GM03348 (cell line): ENCODE measurements at regions not wholly inside any gene's neighbourhood (a gene's known extent, or its start where the extent isn't known, plus 50 kb on each side); places are given as distances from the start of the nearest gene placed in this dataset.
A peak's percentile ranks its signal among the peaks of the same experiment; 100 is the strongest.

Experiments used
- DNase-seq: peaks from one replicate; pipeline ENCODE4 v3.0.0; 2012; ENCODE audit warnings: low spot score

GRCh38 chr14:66117600-66117999 is 368.6 kb upstream of the CCDC196 start:
- peak; percentile 73 for DNase-seq

DNA sequence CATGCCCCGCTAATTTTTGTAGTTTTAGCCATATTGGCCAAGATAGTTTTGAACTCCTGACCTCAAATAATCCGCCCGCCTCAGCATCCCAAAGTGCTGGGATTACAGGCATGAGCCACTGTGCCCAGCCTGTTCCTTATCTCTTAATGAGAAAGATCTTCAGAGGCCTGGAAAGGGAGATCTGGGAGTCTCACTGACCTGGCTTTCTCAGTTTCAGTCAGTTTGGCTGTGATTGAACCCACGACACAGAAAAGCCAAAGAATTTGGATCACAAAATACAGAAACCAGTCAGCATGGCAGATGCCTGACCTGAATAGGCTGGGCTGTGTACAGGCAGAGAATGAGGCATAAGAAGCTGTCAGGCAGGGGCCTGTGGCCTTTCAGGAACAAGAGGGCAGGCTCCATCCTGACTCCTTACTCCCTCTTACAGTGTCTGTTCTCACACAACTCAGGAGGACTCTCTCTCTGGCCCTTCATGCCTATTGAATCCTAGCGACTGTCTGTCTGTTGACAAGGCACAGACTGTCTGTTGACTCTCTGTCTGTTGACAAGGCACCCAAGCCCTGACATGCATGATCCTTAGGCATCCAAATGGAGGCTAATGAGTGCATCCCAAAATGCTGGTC is 366.5 kb upstream of the CCDC196 start:
- DNase-seq = no peak

GRCh38 chr14:66120402-66120801 is 365.8 kb upstream of the CCDC196 start:
- no peak for DNase-seq

DNA sequence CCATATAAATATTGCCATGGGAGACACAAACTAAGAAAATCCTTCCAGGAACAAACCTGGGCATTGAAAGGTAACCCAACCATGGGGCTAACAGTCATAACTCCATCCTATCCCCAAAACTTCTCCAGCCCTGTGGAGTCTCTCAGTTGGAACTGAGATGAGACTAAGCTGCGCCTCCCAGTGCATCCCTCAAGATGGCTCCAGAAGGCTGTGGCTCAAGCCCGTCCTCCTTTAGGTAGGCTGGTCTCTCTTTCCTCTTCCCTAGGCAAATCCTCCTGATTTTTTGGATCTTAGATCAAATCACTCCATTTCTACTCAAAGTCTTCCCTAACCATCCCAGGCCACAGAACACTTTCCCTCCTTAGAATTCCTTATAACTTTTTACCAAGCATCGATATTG is 364.3 kb upstream of the CCDC196 start:
- DNase-seq = no peak

- no peak for DNase-seq
Observed at GRCh38 chr14:66129224-66129623, 356.9 kb upstream of the CCDC196 start.

DNA sequence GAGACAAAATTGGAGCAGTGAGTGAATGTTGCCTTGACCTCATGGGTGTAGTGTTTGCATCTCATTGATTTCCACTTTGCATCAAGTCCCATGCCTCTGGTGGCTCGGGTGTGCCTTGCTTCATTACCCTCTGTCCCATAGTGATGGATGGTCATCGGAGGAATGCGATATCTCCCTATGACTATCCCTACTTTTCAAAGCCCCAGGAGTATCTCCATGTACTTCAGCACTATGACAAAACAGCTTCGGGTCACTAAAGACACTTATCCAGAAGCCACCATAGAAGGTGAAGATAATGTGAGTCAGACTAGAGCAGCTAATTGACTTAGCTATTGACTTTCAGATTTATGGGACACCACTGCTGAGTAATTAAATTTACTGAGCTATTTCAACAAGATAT is 355.1 kb upstream of the CCDC196 start:
- DNase-seq = no peak

DNA sequence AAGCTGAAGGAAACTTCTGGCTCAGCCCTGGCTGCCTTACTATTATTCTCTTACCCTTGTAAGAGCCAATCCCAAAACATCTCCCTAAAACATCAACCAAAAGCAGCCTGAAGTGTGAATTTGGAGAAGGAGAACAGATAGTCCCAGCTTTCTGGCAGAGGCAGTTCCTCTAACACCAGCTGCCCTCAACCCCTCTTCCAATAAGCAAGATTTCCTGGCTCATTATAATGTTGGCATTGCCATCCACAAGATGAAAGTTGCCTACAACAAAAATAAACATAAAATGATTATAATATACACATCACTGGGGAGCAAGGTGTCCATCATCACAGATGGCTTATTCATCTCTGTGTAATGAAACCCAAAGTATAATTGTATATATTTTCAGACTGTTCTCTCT is 352.5 kb upstream of the CCDC196 start:
- no peak for DNase-seq

GRCh38 chr14:66135831-66136230 is 350.3 kb upstream of the CCDC196 start:
- DNase-seq = no peak

DNA sequence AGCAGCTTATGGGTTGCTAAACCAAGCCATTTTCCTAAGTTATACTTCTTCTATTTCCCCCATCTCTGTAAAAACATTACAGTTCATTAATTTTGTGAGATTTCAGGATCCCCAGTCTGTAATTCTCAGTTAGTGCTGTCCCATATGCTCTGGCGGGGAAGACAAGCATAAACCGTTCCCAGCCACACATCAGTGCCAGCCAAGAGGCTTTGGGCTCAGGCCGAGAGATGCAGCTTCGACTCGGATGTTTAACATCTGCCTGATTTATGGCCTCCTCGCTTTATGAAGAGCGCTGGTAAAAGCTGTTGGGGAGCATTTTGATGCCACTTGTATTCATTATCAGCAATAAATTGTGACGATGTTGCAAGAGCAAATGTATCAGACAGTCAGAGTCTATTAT is 349.1 kb upstream of the CCDC196 start:
- no peak for DNase-seq

- no peak for DNase-seq
Observed at GRCh38 chr14:66139432-66139831, 346.7 kb upstream of the CCDC196 start.

GRCh38 chr14:66140213-66140918 is 345.8 kb upstream of the CCDC196 start:
- no peak for DNase-seq

DNA sequence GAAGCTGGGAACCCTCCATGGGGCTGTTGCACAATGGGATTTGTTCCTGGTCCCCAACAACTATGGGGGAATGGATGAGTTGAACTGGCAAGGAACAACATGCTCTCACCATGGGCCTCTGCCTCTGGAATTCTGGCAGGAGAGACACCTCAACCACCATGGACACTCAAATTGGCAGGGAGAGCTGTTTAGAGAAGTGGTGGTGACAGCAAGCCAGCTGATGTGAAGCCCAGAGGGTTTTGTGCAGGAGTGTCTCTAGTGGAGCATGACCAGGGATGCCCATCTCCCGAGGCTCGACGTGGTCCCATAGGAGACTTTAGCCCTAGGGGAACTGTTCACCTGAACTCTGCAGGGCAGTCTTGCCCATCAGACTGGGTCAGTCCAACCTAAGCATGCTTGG is 345.2 kb upstream of the CCDC196 start:
- DNase-seq = no peak

GRCh38 chr14:66141733-66142132 is 344.4 kb upstream of the CCDC196 start:
- DNase-seq = no peak

- DNase-seq = no peak
Observed at GRCh38 chr14:66143387-66144112, 342.6 kb upstream of the CCDC196 start.

GRCh38 chr14:66152302-66152701 is 333.9 kb upstream of the CCDC196 start:
- DNase-seq = no peak

- DNase-seq = no peak
Observed at GRCh38 chr14:66152747-66153146, 333.4 kb upstream of the CCDC196 start.

GRCh38 chr14:66163023-66163422 is 323.1 kb upstream of the CCDC196 start:
- no peak for DNase-seq

GRCh38 chr14:66165337-66165736 is 320.8 kb upstream of the CCDC196 start:
- no peak for DNase-seq

DNA sequence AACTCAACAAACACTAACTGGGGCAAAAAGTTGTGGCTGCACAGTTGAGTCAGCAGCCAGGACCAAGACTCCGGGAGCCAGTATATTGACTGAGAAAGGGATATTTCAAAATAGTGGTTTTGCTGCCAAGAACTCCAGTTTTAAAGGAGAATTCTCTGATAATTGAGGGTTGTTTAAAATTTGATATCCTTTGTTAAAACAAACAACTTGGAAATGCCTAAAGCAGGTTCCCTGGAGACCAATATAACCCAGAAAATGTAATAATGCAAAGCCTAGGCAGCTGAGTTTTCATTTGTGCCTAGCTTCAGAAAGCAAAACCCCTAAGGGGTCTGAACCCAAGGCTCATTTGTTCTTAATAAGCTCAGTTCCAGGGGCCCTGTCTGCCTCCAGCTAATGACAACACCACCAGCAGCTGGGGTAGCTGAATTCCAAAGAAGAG is 311.7 kb upstream of the CCDC196 start:
- no peak for DNase-seq

DNA sequence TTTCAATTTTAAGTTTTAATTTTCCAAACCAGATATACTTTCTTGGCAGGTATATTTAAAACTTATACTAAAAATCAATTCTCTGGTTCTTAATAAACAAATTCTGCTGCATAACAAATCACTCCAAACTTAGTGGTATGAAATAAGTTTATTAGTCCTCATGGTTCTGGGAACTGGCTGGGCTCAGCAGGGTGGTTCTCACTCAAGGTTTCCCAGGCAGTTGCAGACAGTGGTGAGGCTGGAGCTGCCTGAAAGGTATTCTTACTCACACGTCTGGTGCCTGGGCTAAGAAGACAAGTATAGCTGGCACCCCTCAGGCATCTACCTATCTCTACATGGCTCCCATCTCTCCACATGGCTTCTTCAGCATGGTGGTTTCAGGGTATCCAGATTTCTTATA is 308.2 kb upstream of the CCDC196 start:
- DNase-seq = no peak

DNA sequence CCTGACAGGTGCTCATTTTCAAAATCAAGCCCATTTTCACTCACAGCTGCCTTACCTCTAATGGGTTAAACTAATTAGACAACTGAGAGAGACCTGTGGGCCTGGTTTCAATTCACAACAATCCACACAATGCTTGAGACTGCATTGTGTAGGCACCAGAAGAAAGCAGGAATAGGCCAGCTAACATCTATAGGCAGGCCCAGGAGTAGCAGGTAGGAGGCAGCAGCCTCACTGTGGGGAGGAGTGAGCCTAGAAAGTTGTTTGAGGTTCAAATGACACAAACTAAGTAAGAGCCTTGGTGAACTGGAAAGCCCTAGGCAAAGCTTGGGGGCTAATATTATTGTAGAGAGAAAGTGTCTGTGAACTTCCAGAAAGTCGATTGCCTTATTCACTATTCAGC is 289.5 kb upstream of the CCDC196 start:
- no peak for DNase-seq

DNA sequence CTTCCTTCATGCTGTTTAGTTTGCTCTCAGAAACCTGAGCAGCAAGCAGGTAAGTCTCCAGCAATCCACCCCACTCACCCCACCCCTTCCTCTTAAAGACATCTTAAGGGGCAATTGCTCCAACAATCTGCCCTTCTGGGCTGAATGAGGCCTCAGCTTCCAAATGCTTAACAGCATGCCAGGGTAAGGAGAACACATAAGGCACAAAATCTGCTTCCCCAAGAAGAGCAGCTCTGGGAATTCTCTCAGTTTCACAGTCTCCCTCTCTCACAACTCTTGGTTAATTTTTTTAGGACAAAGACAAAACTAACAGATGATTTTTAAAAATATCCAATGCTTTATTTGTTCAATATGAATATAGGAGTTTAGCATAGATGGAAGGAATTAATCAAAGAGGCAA is 288.9 kb upstream of the CCDC196 start:
- no peak for DNase-seq

GRCh38 chr14:66206554-66206953 is 279.6 kb upstream of the CCDC196 start:
- DNase-seq = no peak
